ENCODE measurements at regions not wholly inside any gene's neighbourhood (a gene's known extent, or its start where the extent isn't known, plus 50 kb on each side); places are given as distances from the start of the nearest gene placed in this dataset.
"Not testable (repeated sequence)": the region's sequence is repeated elsewhere in the genome, so short reads cannot be mapped to it uniquely, and the experiment has no call there.

DNA sequence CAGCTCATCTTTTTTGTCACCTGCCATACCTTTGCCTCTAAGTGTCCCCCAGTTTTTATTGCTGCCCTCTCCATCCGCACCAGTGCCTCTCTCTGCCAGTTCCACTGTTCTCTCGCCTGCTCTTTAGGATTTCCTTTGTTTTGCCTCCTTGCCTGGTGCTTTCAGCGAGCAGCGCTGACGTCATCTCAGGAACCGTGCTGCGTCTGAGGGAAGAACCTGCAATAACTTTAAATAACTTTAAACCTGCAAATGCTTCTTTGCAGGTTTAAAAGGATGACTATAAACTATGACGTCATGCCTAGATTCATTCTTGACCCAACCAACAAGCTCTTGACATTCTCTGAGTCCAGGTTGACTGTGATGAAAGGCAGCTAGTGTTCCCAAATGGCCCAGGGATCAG is 105.1 kb downstream of the LRRC74B start:
- not testable (repeated sequence) for H3K9me3 ChIP-seq (ENCODE audit: control insufficient read depth, low read length); H3K27ac ChIP-seq (ENCODE audit: low read depth, low read length); H3K36me3 Mint-ChIP-seq (ENCODE audit: low read depth); H3K4me3 Mint-ChIP-seq; H3K27me3 Mint-ChIP-seq (ENCODE audit: insufficient read depth); H3K4me3 ChIP-seq (ENCODE audit: low read length); H3K9ac ChIP-seq (ENCODE audit: extremely low read depth, low read length, poor library complexity, severe bottlenecking); H3K36me3 ChIP-seq (ENCODE audit: control insufficient read depth, insufficient read depth, low read length); H3K4me1 ChIP-seq (ENCODE audit: control insufficient read depth, insufficient read depth, low read length); DNase-seq; H3K4me1 Mint-ChIP-seq; H3K27me3 ChIP-seq (ENCODE audit: control insufficient read depth, insufficient read depth, low read length, poor library complexity, severe bottlenecking); H3K27ac Mint-ChIP-seq; H3K9me3 Mint-ChIP-seq
- 71% methylated on average over 5 of the region's 8 CpGs; no CpG with 5 or more reads in 1 of the 2 experiments for WGBS, 2 experiments (ENCODE audit: insufficient coverage in 1 of 2, insufficient read length in 1 of 2)

DNA sequence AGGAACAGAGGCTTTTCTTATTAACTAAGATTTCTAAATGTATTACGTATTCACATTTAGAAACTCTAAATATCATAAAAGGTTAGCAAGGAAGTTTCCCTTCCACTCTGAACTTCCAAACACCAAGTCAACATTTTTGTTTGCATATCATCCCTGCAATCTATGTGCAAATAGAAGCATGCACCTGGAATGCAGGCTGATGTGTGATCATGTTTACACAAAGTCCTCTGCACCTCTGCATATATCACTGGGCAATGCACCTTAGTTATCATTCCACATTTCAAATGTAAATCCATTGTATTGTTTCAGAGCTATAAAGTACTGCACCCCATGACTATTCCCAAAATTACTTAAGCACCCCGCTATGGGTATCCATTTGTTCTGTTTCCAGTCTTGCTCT is 142.1 kb downstream of the LRRC74B start:
- H3K27ac Mint-ChIP-seq; H3K9ac ChIP-seq (ENCODE audit: extremely low read depth, low read length, poor library complexity, severe bottlenecking); H3K4me1 Mint-ChIP-seq; H3K27me3 Mint-ChIP-seq (ENCODE audit: insufficient read depth); H3K4me1 ChIP-seq (ENCODE audit: control insufficient read depth, insufficient read depth, low read length); H3K9me3 ChIP-seq (ENCODE audit: control insufficient read depth, low read length); H3K36me3 ChIP-seq (ENCODE audit: control insufficient read depth, insufficient read depth, low read length); H3K4me3 Mint-ChIP-seq; DNase-seq; H3K36me3 Mint-ChIP-seq (ENCODE audit: low read depth); H3K9me3 Mint-ChIP-seq; H3K4me3 ChIP-seq (ENCODE audit: low read length); H3K27ac ChIP-seq (ENCODE audit: low read depth, low read length); H3K27me3 ChIP-seq (ENCODE audit: control insufficient read depth, insufficient read depth, low read length, poor library complexity, severe bottlenecking): not testable (repeated sequence)
- WGBS, 2 experiments (ENCODE audit: insufficient coverage in 1 of 2, insufficient read length in 1 of 2): no CpG with 5 or more reads among the region's 2 CpGs

DNA sequence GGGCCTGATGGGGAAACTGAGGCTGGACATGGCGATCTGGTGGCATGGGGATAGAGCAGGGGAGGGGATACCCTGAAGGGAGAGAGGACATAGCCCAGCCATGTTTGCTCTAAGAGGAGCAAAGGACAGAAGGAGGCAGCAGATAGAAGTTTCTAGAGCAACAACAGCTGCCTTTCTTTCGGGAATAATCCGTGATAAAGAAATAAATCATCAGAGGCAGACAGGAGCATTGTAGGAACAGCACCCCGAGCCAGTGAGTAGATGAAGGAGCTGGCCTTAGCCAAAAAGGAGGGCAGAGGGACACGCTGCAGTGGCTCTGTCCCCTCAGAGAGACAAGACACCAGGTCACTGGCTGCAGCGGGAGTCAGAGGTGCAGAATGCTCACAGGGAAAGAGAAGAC is 166.3 kb downstream of the LRRC74B start:
- H3K4me3 Mint-ChIP-seq; H3K4me1 Mint-ChIP-seq; H3K4me3 ChIP-seq (ENCODE audit: low read length); DNase-seq; H3K9me3 Mint-ChIP-seq; H3K9ac ChIP-seq (ENCODE audit: extremely low read depth, low read length, poor library complexity, severe bottlenecking); H3K27ac ChIP-seq (ENCODE audit: low read depth, low read length); H3K36me3 ChIP-seq (ENCODE audit: control insufficient read depth, insufficient read depth, low read length); H3K36me3 Mint-ChIP-seq (ENCODE audit: low read depth); H3K27me3 Mint-ChIP-seq (ENCODE audit: insufficient read depth); H3K9me3 ChIP-seq (ENCODE audit: control insufficient read depth, low read length); H3K27me3 ChIP-seq (ENCODE audit: control insufficient read depth, insufficient read depth, low read length, poor library complexity, severe bottlenecking); H3K4me1 ChIP-seq (ENCODE audit: control insufficient read depth, insufficient read depth, low read length); H3K27ac Mint-ChIP-seq: not testable (repeated sequence)
- no CpG with 5 or more reads among the region's 6 CpGs for WGBS, 2 experiments (ENCODE audit: insufficient coverage in 1 of 2, insufficient read length in 1 of 2)

DNA sequence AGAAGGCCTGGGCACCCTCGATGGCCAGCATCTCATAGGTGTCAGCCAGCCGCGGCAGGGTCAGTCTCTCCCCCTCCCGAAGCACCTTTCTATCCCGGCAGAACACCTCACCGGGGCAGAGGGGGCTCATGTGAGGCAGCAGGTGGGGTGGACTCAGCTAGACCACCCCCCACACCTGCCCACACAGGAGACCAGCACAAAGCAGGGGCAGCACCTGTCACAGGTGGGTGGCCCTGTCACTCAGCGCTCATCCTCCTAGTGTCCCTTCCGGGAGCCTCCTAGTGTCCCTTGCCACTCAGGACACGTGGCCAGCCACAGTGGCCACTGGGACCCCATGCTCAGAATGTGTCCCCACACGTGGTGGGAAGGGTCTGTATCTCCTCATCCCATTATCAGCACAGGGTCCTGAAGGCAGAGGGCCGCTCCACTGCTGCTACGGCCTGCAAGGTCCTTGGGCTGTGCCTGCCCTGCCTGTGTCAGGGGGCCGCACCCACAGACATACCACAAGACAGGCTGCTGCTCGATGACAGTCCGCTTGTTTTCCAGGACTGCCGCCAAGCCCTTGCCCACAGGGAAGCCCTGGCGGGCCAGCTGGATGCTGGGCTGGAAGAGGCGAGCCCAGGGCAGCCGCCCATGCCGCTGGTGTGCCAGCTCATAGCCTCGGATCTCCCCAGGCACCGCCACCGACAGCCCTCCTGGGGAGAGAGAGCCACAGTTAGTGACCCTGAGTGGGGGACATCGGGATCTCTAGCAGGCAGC is 167.4 kb upstream of the RIMBP3B start:
- not testable (repeated sequence) for H3K27ac ChIP-seq (ENCODE audit: low read depth, low read length); H3K4me3 ChIP-seq (ENCODE audit: low read length); H3K9ac ChIP-seq (ENCODE audit: extremely low read depth, low read length, poor library complexity, severe bottlenecking); H3K4me1 Mint-ChIP-seq; H3K27ac Mint-ChIP-seq; H3K9me3 ChIP-seq (ENCODE audit: control insufficient read depth, low read length); H3K4me1 ChIP-seq (ENCODE audit: control insufficient read depth, insufficient read depth, low read length); H3K36me3 ChIP-seq (ENCODE audit: control insufficient read depth, insufficient read depth, low read length); H3K4me3 Mint-ChIP-seq; H3K27me3 ChIP-seq (ENCODE audit: control insufficient read depth, insufficient read depth, low read length, poor library complexity, severe bottlenecking); H3K27me3 Mint-ChIP-seq (ENCODE audit: insufficient read depth); H3K9me3 Mint-ChIP-seq; H3K36me3 Mint-ChIP-seq (ENCODE audit: low read depth)
- peak; percentile 9 for DNase-seq
- 97% methylated on average over 8 of the region's 24 CpGs; no CpG with 5 or more reads in 1 of the 2 experiments for WGBS, 2 experiments (ENCODE audit: insufficient coverage in 1 of 2, insufficient read length in 1 of 2)

DNA sequence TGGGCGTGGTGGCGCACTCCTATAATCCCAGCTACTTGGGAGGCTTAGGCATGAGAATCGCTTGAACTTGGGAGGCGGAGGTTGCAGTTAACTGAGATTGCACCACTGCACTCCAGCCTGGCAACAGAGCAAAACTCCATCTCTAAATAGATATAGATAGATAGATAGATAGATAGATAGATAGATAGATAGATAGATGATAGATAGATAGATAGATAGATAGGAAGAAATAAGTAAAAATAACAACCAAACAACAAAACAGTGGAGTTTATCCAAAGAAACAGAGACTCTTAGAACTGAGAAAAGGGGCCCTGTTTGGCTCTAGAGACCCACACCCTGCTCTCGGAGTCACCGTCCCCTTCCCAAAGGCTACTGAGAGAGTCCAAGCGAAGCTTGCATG is 158.7 kb upstream of the RIMBP3B start:
- H3K27me3 Mint-ChIP-seq (ENCODE audit: insufficient read depth); H3K27ac ChIP-seq (ENCODE audit: low read depth, low read length); H3K27ac Mint-ChIP-seq; DNase-seq; H3K9me3 ChIP-seq (ENCODE audit: control insufficient read depth, low read length); H3K4me3 ChIP-seq (ENCODE audit: low read length); H3K4me1 Mint-ChIP-seq; H3K27me3 ChIP-seq (ENCODE audit: control insufficient read depth, insufficient read depth, low read length, poor library complexity, severe bottlenecking); H3K9me3 Mint-ChIP-seq; H3K4me1 ChIP-seq (ENCODE audit: control insufficient read depth, insufficient read depth, low read length); H3K9ac ChIP-seq (ENCODE audit: extremely low read depth, low read length, poor library complexity, severe bottlenecking); H3K36me3 Mint-ChIP-seq (ENCODE audit: low read depth); H3K36me3 ChIP-seq (ENCODE audit: control insufficient read depth, insufficient read depth, low read length); H3K4me3 Mint-ChIP-seq: not testable (repeated sequence)
- WGBS, 2 experiments (ENCODE audit: insufficient coverage in 1 of 2, insufficient read length in 1 of 2): no CpG with 5 or more reads among the region's 7 CpGs

Measured in endodermal cell (in vitro differentiated cells).